Endothelial cell of umbilical vein (primary cell): ENCODE measurements at regions not wholly inside any gene's neighbourhood (a gene's known extent, or its start where the extent isn't known, plus 50 kb on each side); places are given as distances from the start of the nearest gene placed in this dataset.

ENCODE experiments used
- BruUV-seq: library from RNA; stranded (reverse); fragments of 400-500 nt; replicated peaks from 2 replicates; lab custom pipeline; 2021; lab: Mats Ljungman, UMichigan
- CTCF ChIA-PET: fragments of 300-600, 350-600 bp; sonication (Branson Sonifier 250); formaldehyde crosslinking; loops from one replicate; lab custom pipeline; 2021; ENCODE audit warnings: antibody characterized with exemption, inconsistent platforms; lab: Charles Lee
- POLR2A ChIA-PET: fragments of 300-600, 350-600 bp; sonication (Branson Sonifier 250); formaldehyde crosslinking; loops from one replicate; lab custom pipeline; 2021; ENCODE audit warnings: antibody characterized with exemption, inconsistent platforms; lab: Charles Lee
- DNase-seq: peaks from one replicate; pipeline ENCODE4 v3.0.0-alpha.2; 2011; ENCODE audit warnings: low read depth, low spot score
- FAIRE-seq: peaks from 2 replicates; lab custom pipeline; 2011; peaks lifted over from hg19 to GRCh38; lab: Jason Lieb, UNC
- H2AFZ ChIP-seq: 2 replicates; pipeline ENCODE4 v1.6.0; 2012; ENCODE audit warnings: low read depth, low read length, control low read depth, inconsistent platforms
- H3K27ac ChIP-seq: 2 replicates; pipeline ENCODE4 v1.5.1; 2011; ENCODE audit warnings: low read depth, mild to moderate bottlenecking, control low read depth, low read length, moderate library complexity; ENCODE audit not compliant: insufficient read depth
- H3K27me3 ChIP-seq, 2 experiments: 2 replicates each; pipeline versions ENCODE4 v1.6.0 to v1.6.1; 2011; ENCODE audit warnings: low read length in 2 of 2, mixed read lengths in 1 of 2; ENCODE audit not compliant: control insufficient read depth in 2 of 2, insufficient read depth in 2 of 2
- H3K36me3 ChIP-seq, 2 experiments: 2 replicates in 1 of 2; 3 replicates in 1 of 2; pipeline ENCODE4 v1.5.1; 2011; ENCODE audit warnings: low read length in 2 of 2, mild to moderate bottlenecking in 1 of 2, moderate library complexity in 1 of 2; ENCODE audit not compliant: control insufficient read depth in 2 of 2, insufficient read depth in 2 of 2; ENCODE audit errors: extremely low read depth in 1 of 2
- H3K4me1 ChIP-seq: 3 replicates; pipeline ENCODE4 v1.5.1; 2011; ENCODE audit warnings: mild to moderate bottlenecking, low read length; ENCODE audit not compliant: control insufficient read depth, insufficient read depth; ENCODE audit errors: extremely low read depth
- H3K4me2 ChIP-seq: 2 replicates; pipeline ENCODE4 v1.6.1; 2011; ENCODE audit warnings: low read length, control low read depth, mixed read lengths; ENCODE audit not compliant: insufficient read depth
- H3K4me3 ChIP-seq, 3 experiments: fragments of 200-600 bp in 1 of 3; sonication (generic), shearing (Covaris generic) in 1 of 3; replicated peaks in 1 of 3; 2 replicates each; pipeline ENCODE4 v1.5.1; 2011 to 2016; ENCODE audit warnings: control low read depth in 3 of 3, low read length in 3 of 3, mild to moderate bottlenecking in 2 of 3, inconsistent platforms in 1 of 3, low read depth in 1 of 3, moderate library complexity in 1 of 3; ENCODE audit not compliant: insufficient read depth in 1 of 3
- H3K79me2 ChIP-seq: 2 replicates; pipeline ENCODE4 v1.6.0; 2012; ENCODE audit warnings: low read length, inconsistent platforms; ENCODE audit not compliant: control insufficient read depth, insufficient read depth
- H3K9ac ChIP-seq: replicated peaks from 2 replicates; pipeline ENCODE3; 2011; ENCODE audit warnings: low read length, control low read depth; ENCODE audit not compliant: insufficient read depth; ENCODE audit errors: extremely low read depth
- H3K9me1 ChIP-seq: replicated peaks from 3 replicates; pipeline ENCODE4 v1.6.0; 2011; ENCODE audit warnings: mild to moderate bottlenecking, low read length; ENCODE audit not compliant: control insufficient read depth, insufficient read depth; ENCODE audit errors: extremely low read depth
- H3K9me3 ChIP-seq: replicated peaks from 2 replicates; pipeline ENCODE4 v1.5.1; 2012; ENCODE audit warnings: low read length, inconsistent platforms; ENCODE audit not compliant: control insufficient read depth, insufficient read depth
- H4K20me1 ChIP-seq: replicated peaks from 2 replicates; pipeline ENCODE3; 2011; ENCODE audit warnings: mild to moderate bottlenecking, low read length; ENCODE audit not compliant: control insufficient read depth, insufficient read depth; ENCODE audit errors: extremely low read depth
- FOS ChIP-seq: IDR thresholded peaks from 2 replicates; pipeline ENCODE4 v1.6.1; 2011; ENCODE audit warnings: mild to moderate bottlenecking, low read length, moderate library complexity, borderline replicate concordance; ENCODE audit not compliant: insufficient read depth
- POLR2AphosphoS5 ChIP-seq: IDR thresholded peaks from 2 replicates; pipeline ENCODE4 v1.6.1; 2012; ENCODE audit warnings: low read depth, mild to moderate bottlenecking, control low read depth, low read length, moderate library complexity; ENCODE audit not compliant: insufficient read depth
- dilution Hi-C: fragments of 300-500 bp; cut with MboI; formaldehyde crosslinking; loops from one replicate; pipeline ENCODE4 v1.15.0; 2019; ENCODE audit warnings: low sequenced_read_pairs; ENCODE audit not compliant: extremely low pct_ligation_motif_present
- intact Hi-C: fragments of 100-400 bp; cut with micrococcal nuclease; formaldehyde crosslinking; loops from one replicate; pipeline ENCODE4 v1.10.0; 2022
- TF ChIP-seq, protein P1 (sequence below): IDR thresholded peaks from 2 replicates; pipeline ENCODE4 v1.6.1; 2011; ENCODE audit not compliant: insufficient read depth, insufficient read length
- TF ChIP-seq, protein P2 (sequence below), 2 donors: IDR thresholded peaks; 1 replicate in 1 of 2; 2 replicates in 1 of 2; pipeline ENCODE4 v1.5.1; 2011; ENCODE audit warnings: low read length in 2 of 2, mild to moderate bottlenecking in 2 of 2, moderate library complexity in 2 of 2, control low read depth in 1 of 2, inconsistent platforms in 1 of 2, low read depth in 1 of 2; ENCODE audit not compliant: insufficient read depth in 1 of 2; ENCODE audit errors: extremely low read depth in 1 of 2

DNA sequence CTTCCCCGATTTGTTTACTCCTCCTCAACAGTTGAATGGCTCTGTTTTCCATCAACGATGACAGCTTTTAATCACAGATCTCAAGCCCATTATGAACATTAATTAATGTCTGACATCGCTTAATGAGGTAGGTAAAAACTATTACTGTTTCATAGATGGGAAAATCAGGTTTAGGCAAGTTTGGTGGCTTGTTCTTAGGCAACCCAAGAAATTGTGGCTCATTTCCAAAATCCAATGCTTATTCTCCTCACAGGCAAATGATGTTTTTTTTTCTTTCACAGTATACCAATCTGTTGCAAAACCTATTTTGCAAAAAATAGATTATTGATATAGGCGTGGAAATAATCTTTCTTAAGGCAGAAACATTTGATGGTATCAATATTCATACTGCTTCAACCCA, 70.8 kb upstream of the CHD1 start:
- POLR2A ChIA-PET, result no interaction called here
- no peak overlapping the region for H3K4me3 ChIP-seq
- FAIRE-seq, result no peak
- TF ChIP-seq, protein P1, sequence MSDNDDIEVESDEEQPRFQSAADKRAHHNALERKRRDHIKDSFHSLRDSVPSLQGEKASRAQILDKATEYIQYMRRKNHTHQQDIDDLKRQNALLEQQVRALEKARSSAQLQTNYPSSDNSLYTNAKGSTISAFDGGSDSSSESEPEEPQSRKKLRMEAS, result no peak
- no peak for TF ChIP-seq FOS
- TF ChIP-seq, protein P2, sequence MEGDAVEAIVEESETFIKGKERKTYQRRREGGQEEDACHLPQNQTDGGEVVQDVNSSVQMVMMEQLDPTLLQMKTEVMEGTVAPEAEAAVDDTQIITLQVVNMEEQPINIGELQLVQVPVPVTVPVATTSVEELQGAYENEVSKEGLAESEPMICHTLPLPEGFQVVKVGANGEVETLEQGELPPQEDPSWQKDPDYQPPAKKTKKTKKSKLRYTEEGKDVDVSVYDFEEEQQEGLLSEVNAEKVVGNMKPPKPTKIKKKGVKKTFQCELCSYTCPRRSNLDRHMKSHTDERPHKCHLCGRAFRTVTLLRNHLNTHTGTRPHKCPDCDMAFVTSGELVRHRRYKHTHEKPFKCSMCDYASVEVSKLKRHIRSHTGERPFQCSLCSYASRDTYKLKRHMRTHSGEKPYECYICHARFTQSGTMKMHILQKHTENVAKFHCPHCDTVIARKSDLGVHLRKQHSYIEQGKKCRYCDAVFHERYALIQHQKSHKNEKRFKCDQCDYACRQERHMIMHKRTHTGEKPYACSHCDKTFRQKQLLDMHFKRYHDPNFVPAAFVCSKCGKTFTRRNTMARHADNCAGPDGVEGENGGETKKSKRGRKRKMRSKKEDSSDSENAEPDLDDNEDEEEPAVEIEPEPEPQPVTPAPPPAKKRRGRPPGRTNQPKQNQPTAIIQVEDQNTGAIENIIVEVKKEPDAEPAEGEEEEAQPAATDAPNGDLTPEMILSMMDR (IDR thresholded peaks at IDR 0.05; ENCODE audit: extremely low read depth in 1 of 2, insufficient read depth in 1 of 2, low read depth in 1 of 2, low read length in 2 of 2), result no peak
- no peak for TF ChIP-seq POLR2AphosphoS5
- H3K27ac ChIP-seq, result no peak overlapping the region
- dilution Hi-C loops (no loop called here), intact Hi-C loops (no loop called here)
- H2AFZ ChIP-seq, result no peak overlapping the region
- H3K36me3 ChIP-seq, result no peaks in the 10 kb centered on the region
- H3K9me3 ChIP-seq, result no peaks in the 10 kb centered on the region
- H3K9me1 ChIP-seq, result no peaks in the 10 kb centered on the region
- no peak overlapping the region for H3K9ac ChIP-seq
- H4K20me1 ChIP-seq, result no peaks in the 10 kb centered on the region
- no peak overlapping the region for H3K4me2 ChIP-seq
- no peaks in the 10 kb centered on the region for H3K27me3 ChIP-seq
- BruUV-seq, result no TSS peak
- H3K4me1 ChIP-seq, result peaks cover 5% of the 10 kb centered on the region
- no peak for DNase-seq
- CTCF ChIA-PET, result no interaction called here
- no peaks in the 10 kb centered on the region for H3K79me2 ChIP-seq

DNA sequence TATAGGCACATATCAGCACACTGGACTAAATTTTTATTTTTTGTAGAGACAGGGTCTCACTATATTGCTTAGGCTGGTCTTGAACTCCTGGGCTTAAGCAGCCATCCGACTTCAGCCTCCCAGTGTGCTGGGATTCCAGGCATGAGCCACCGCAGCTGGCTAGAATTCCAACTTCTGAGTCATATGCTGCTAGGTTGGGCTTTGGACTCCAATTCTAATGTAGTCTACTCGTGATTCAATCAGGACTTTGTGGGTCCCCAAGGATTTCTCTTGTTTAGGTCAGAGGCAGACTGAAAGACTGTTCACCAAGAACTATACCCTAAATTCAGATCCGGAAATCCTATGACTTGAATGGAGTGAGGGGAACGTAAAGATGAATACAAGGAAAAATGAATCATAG, 68.2 kb upstream of the CHD1 start:
- Histone ChIP-seq H3K9me3 (no peaks in the 10 kb centered on the region), H3K27me3 (no peaks in the 10 kb centered on the region), H3K4me3 (no peak overlapping the region), H3K9me1 (no peaks in the 10 kb centered on the region), H3K4me1 (peaks cover 5% of the 10 kb centered on the region), H3K79me2 (no peaks in the 10 kb centered on the region), H2AFZ (no peak overlapping the region), H3K9ac (no peak overlapping the region), H3K27ac (no peak overlapping the region), H4K20me1 (no peaks in the 10 kb centered on the region), H3K36me3 (no peaks in the 10 kb centered on the region), H3K4me2 (no peak overlapping the region)
- no peak for FAIRE-seq
- no peak for DNase-seq
- BruUV-seq, result no TSS peak
- no peak for TF ChIP-seq POLR2AphosphoS5
- TF ChIP-seq, protein P1, result no peak
- dilution Hi-C loops (no loop called here), intact Hi-C loops (no loop called here)
- ChIA-PET CTCF (no interaction called here), POLR2A (no interaction called here)
